Esophagus (tissue), 2 donors: ENCODE measurements at regions not wholly inside any gene's neighbourhood (a gene's known extent, or its start where the extent isn't known, plus 50 kb on each side); places are given as distances from the start of the nearest gene placed in this dataset.

Experiments
- H3K27ac ChIP-seq, 2 donors: one replicate each; pipeline ENCODE4 v1.5.1; 2013; ENCODE audit warnings: low read depth in 2 of 2, mild to moderate bottlenecking in 2 of 2, inconsistent platforms in 1 of 2, low read length in 1 of 2, moderate library complexity in 1 of 2
- H3K27me3 ChIP-seq, 2 donors: one replicate each; pipeline ENCODE4 v1.6.1; 2013; ENCODE audit warnings: low read length in 2 of 2, control low read depth in 1 of 2, mild to moderate bottlenecking in 1 of 2; ENCODE audit not compliant: insufficient read depth in 2 of 2, control insufficient read depth in 1 of 2
- H3K36me3 ChIP-seq, 2 donors: one replicate each; pipeline ENCODE4 v1.6.1; 2013; ENCODE audit warnings: low read length in 1 of 2; ENCODE audit not compliant: control insufficient read depth in 2 of 2, insufficient read depth in 2 of 2
- H3K4me1 ChIP-seq, 2 donors: one replicate each; pipeline ENCODE4 v1.6.1; 2013; ENCODE audit warnings: low read length in 1 of 2; ENCODE audit not compliant: control insufficient read depth in 2 of 2, insufficient read depth in 2 of 2
- H3K4me3 ChIP-seq, 2 donors: one replicate each; pipeline ENCODE4 v1.5.1; 2013; ENCODE audit warnings: low read length in 2 of 2, mild to moderate bottlenecking in 2 of 2, low read depth in 1 of 2, moderate library complexity in 1 of 2
- H3K9me3 ChIP-seq, 2 donors: one replicate each; pipeline ENCODE4 v1.6.1; 2013; ENCODE audit warnings: mild to moderate bottlenecking in 2 of 2, low read depth in 1 of 2, low read length in 1 of 2, moderate library complexity in 1 of 2; ENCODE audit not compliant: control insufficient read depth in 2 of 2, insufficient read depth in 1 of 2
- WGBS, 2 donors: extraction: QIAGEN DNeasy Blood & Tissue Kit; methylation state at CpG; one replicate each; pipeline ENCODE4 v1.1.7; 2013; 5-methylcytosine and 5-hydroxymethylcytosine counted together
- donor health status: healthy with polysubstance abuse.
- donor health status: Bipolar disorder and iron deficiency.

- Histone ChIP-seq H3K9me3 (peaks cover 3 to 4% of the 10 kb centered on the region in 2 donors), H3K27me3 (no peaks in the 10 kb centered on the region), H3K36me3 (no peaks in the 10 kb centered on the region), H3K27ac (no peak overlapping the region), H3K4me1 (no peaks in the 10 kb centered on the region), H3K4me3 (no peak overlapping the region)
- WGBS, 2 donors: 84% methylated on average over 11 of the region's 11 CpGs
These were observed 1116.6 kb downstream of the BRD1 start for GRCh38 chr22:48711031-48711431.

- Histone ChIP-seq H3K9me3 (peaks cover under 1 to 2% of the 10 kb centered on the region in 2 donors), H3K27me3 (no peaks in the 10 kb centered on the region), H3K4me1 (no peaks in the 10 kb centered on the region), H3K36me3 (no peaks in the 10 kb centered on the region), H3K4me3 (no peak overlapping the region), H3K27ac (no peak overlapping the region)
- 73 to 77% methylated on average over 11 of the region's 11 CpGs for WGBS, 2 donors
These were observed 1117.3 kb downstream of the BRD1 start for GRCh38 chr22:48710410-48710809.

GRCh38 chr22:48709976-48710375 is 1117.7 kb downstream of the BRD1 start:
- no peaks in the 10 kb centered on the region for H3K4me1 ChIP-seq
- H3K27ac ChIP-seq: no peak overlapping the region
- no peaks in the 10 kb centered on the region for H3K27me3 ChIP-seq
- H3K4me3 ChIP-seq: no peak overlapping the region
- no peaks in the 10 kb centered on the region for H3K9me3 ChIP-seq
- H3K36me3 ChIP-seq: no peaks in the 10 kb centered on the region
- 74 to 83% methylated on average over 8 of the region's 8 CpGs for WGBS, 2 donors

- Histone ChIP-seq H3K27ac (no peak overlapping the region), H3K9me3 (no peaks in the 10 kb centered on the region), H3K4me1 (no peaks in the 10 kb centered on the region), H3K4me3 (no peak overlapping the region), H3K36me3 (no peaks in the 10 kb centered on the region), H3K27me3 (no peaks in the 10 kb centered on the region)
- WGBS, 2 donors: 82 to 86% methylated on average over 13 of the region's 13 CpGs
These were observed 1118.2 kb downstream of the BRD1 start for GRCh38 chr22:48709453-48709852.

- WGBS, 2 donors: 70 to 73% methylated on average over 25 of the region's 25 CpGs
These were observed 1119.0 kb downstream of the BRD1 start for GRCh38 chr22:48708558-48709245.

GRCh38 chr22:48707763-48708557 is 1119.7 kb downstream of the BRD1 start:
- Histone ChIP-seq H3K4me1 (peaks cover 0 to 2% of the 10 kb centered on the region in 2 donors), H3K27me3 (no peaks in the 10 kb centered on the region), H3K36me3 (no peaks in the 10 kb centered on the region), H3K9me3 (no peaks in the 10 kb centered on the region), H3K27ac (no peak overlapping the region), H3K4me3 (no peak overlapping the region)
- WGBS, 2 donors: 81 to 87% methylated on average over 35 of the region's 35 CpGs

More at GRCh38 chr22:48708558-48709245, 1119.0 kb downstream of the BRD1 start:
- Histone ChIP-seq H3K27me3 (no peaks in the 10 kb centered on the region), H3K27ac (no peak overlapping the region), H3K9me3 (no peaks in the 10 kb centered on the region), H3K4me3 (no peak overlapping the region), H3K36me3 (no peaks in the 10 kb centered on the region), H3K4me1 (no peaks in the 10 kb centered on the region)

- 76 to 78% methylated on average over 14 to 15 of the region's 15 CpGs for WGBS, 2 donors
- no peaks in the 10 kb centered on the region for H3K36me3 ChIP-seq
- peaks cover 0 to 2% of the 10 kb centered on the region in 2 donors for H3K4me1 ChIP-seq
- H3K4me3 ChIP-seq: no peak overlapping the region
- no peaks in the 10 kb centered on the region for H3K9me3 ChIP-seq
- H3K27ac ChIP-seq: no peak overlapping the region
- no peaks in the 10 kb centered on the region for H3K27me3 ChIP-seq
These were observed 1120.5 kb downstream of the BRD1 start for GRCh38 chr22:48706934-48707762.

- Histone ChIP-seq H3K36me3 (no peaks in the 10 kb centered on the region), H3K27ac (no peak overlapping the region), H3K4me1 (peaks cover 0 to 2% of the 10 kb centered on the region in 2 donors), H3K27me3 (no peaks in the 10 kb centered on the region), H3K4me3 (no peak overlapping the region), H3K9me3 (no peaks in the 10 kb centered on the region)
- WGBS, 2 donors: 78 to 83% methylated on average over 16 of the region's 16 CpGs
These were observed 1121.6 kb downstream of the BRD1 start for GRCh38 chr22:48705917-48706605.
